HepG2 (cell line): ENCODE measurements at regions not wholly inside any gene's neighbourhood (a gene's known extent, or its start where the extent isn't known, plus 50 kb on each side); places are given as distances from the start of the nearest gene placed in this dataset.
A peak's percentile ranks its signal among the peaks of the same experiment; 100 is the strongest.

ENCODE experiments used
- ATAC-seq: fragments of 200-7000 bp; cut with Tn5 transposase; 3 replicates; pipeline ENCODE4 v1.9.1; 2020; ENCODE audit warnings: mild to moderate bottlenecking, moderate library complexity
- BruUV-seq: library from RNA; stranded (reverse); fragments of 400-500 nt; replicated peaks from 2 replicates; lab custom pipeline; 2021; lab: Mats Ljungman, UMichigan
- CTCF ChIA-PET: fragments of 300-600 bp; formaldehyde crosslinking; extraction: SDS; loops from one replicate; lab custom pipeline; 2021; ENCODE audit warnings: low total read pairs, inconsistent platforms, low intra/inter-chr PET ratio; lab: Yijun Ruan, JAX
- POLR2A ChIA-PET: fragments of 350-600 bp; sonication (Branson Sonifier 250); formaldehyde crosslinking; loops from one replicate; lab custom pipeline; 2020; ENCODE audit warnings: antibody characterized with exemption, inconsistent platforms; lab: Yijun Ruan, JAX
- DNase-seq: peaks from one replicate; pipeline ENCODE4 v3.0.0-alpha.2; 2015; ENCODE audit warnings: low spot score
- FAIRE-seq: peaks from 3 replicates; lab custom pipeline; 2011; peaks lifted over from hg19 to GRCh38; lab: Jason Lieb, UNC
- H2AFZ ChIP-seq: one replicate; pipeline ENCODE4 v1.6.1; 2011; ENCODE audit warnings: low read length, inconsistent platforms
- H3K27ac ChIP-seq: fragments of 300-600 bp; 3 replicates; pipeline ENCODE4 v1.8.0; 2011; ENCODE audit warnings: mixed run types, mild to moderate bottlenecking, mixed read lengths, low read length, inconsistent platforms; ENCODE audit not compliant: insufficient read depth; ENCODE audit errors: extremely low read length
- H3K27me3 ChIP-seq, 2 experiments: fragments of 200-600 bp in 1 of 2; 2 replicates in 1 of 2; 3 replicates in 1 of 2; pipeline versions ENCODE4 v1.6.0 to v1.8.0; 2011; ENCODE audit warnings: low read length in 2 of 2, mild to moderate bottlenecking in 2 of 2, moderate library complexity in 2 of 2, inconsistent platforms in 1 of 2; ENCODE audit not compliant: insufficient read depth in 2 of 2, control insufficient read depth in 1 of 2
- H3K36me3 ChIP-seq, 2 experiments: fragments of 200-600 bp in 1 of 2; replicated peaks in 1 of 2; 2 replicates in 1 of 2; 3 replicates in 1 of 2; pipeline versions ENCODE4 v1.5.1 to v1.8.0; 2011; ENCODE audit warnings: low read length in 2 of 2, inconsistent platforms in 1 of 2; ENCODE audit not compliant: insufficient read depth in 2 of 2, control insufficient read depth in 1 of 2
- H3K4me1 ChIP-seq: 2 replicates; pipeline ENCODE4 v1.5.1; 2012; ENCODE audit warnings: low read length, inconsistent platforms; ENCODE audit not compliant: insufficient read depth
- H3K4me2 ChIP-seq: 2 replicates; pipeline ENCODE4 v1.6.0; 2011; ENCODE audit warnings: low read depth, low read length, inconsistent platforms
- H3K4me3 ChIP-seq, 3 experiments: fragments of 200-600 bp in 1 of 3; sonication (generic), shearing (Covaris generic) in 1 of 3; replicated peaks in 1 of 3; 2 replicates each; pipeline ENCODE4 v1.5.1; 2011 to 2016; ENCODE audit warnings: low read length in 3 of 3, inconsistent platforms in 2 of 3, low read depth in 2 of 3, mild to moderate bottlenecking in 2 of 3, control low read depth in 1 of 3, mixed read lengths in 1 of 3; ENCODE audit not compliant: insufficient read depth in 1 of 3
- H3K79me2 ChIP-seq: one replicate; pipeline ENCODE4 v1.6.1; 2011; ENCODE audit warnings: low read length, inconsistent platforms; ENCODE audit not compliant: insufficient read depth
- H3K9ac ChIP-seq: 2 replicates; pipeline ENCODE4 v1.6.0; 2011; ENCODE audit warnings: mild to moderate bottlenecking, low read depth, low read length, inconsistent platforms; ENCODE audit not compliant: insufficient read depth
- H3K9me3 ChIP-seq: 2 replicates; pipeline ENCODE4 v1.5.1; 2012; ENCODE audit warnings: mild to moderate bottlenecking, low read length
- H4K20me1 ChIP-seq: 2 replicates; pipeline ENCODE4 v1.6.0; 2011; ENCODE audit warnings: inconsistent platforms, mild to moderate bottlenecking, low read length, moderate library complexity; ENCODE audit not compliant: insufficient read depth
- ARNT2 ChIP-seq: sonication (generic); formaldehyde crosslinking; IDR thresholded peaks from 2 replicates; pipeline ENCODE4 v1.8.0; 2022; ENCODE audit warnings: mild to moderate bottlenecking, low read depth, missing genetic modification reagents, moderate library complexity
- HDAC1 ChIP-seq: sonication (generic); formaldehyde crosslinking; IDR thresholded peaks from 2 replicates; pipeline ENCODE4 v1.5.1; 2020; ENCODE audit warnings: mild to moderate bottlenecking, missing genetic modification reagents
- HNF1A ChIP-seq, 2 experiments: sonication (generic) in 1 of 2; formaldehyde crosslinking in 1 of 2; IDR thresholded peaks; 2 replicates each; pipeline versions ENCODE4 v1.4.0 to v1.6.1; 2016 to 2020; ENCODE audit warnings: borderline replicate concordance in 1 of 2, low read depth in 1 of 2, mild to moderate bottlenecking in 1 of 2, missing genetic modification reagents in 1 of 2
- KDM5B ChIP-seq: sonication (generic); formaldehyde crosslinking; IDR thresholded peaks from 2 replicates; pipeline ENCODE4 v1.4.0; 2020; ENCODE audit warnings: missing genetic modification reagents, mild to moderate bottlenecking, borderline replicate concordance
- RAD51 ChIP-seq: fragments of 450-650 bp; IDR thresholded peaks from 2 replicates; pipeline ENCODE4 v1.6.1; 2016; ENCODE audit warnings: borderline replicate concordance
- RXRB ChIP-seq: IDR thresholded peaks from 2 replicates; pipeline ENCODE4 v1.6.1; 2016; ENCODE audit warnings: borderline replicate concordance, missing genetic modification reagents, missing compliant biosample characterization
- SRSF1 ChIP-seq: fragments of 200-400 bp; formaldehyde crosslinking; optimal IDR thresholded peaks from 2 replicates; pipeline ENCODE3; 2017; ENCODE audit warnings: mild to moderate bottlenecking, low read depth, low read length, moderate library complexity
- WGBS: methylation state at CpG from one replicate; pipeline ENCODE4 v1.1.6; 2017; ENCODE audit warnings: low lambda C conversion rate; 5-methylcytosine and 5-hydroxymethylcytosine counted together
- in situ Hi-C: cut with HindIII; loops from 2 replicates; pipeline ENCODE4 v1.10.0; 2017; ENCODE audit warnings: low pct_unique_long_range_greater_than_20kb; ENCODE audit not compliant: extremely low pct_ligation_motif_present
- intact Hi-C: fragments of 100-400 bp; cut with micrococcal nuclease; formaldehyde crosslinking; loops from one replicate; pipeline ENCODE4 v1.10.0; 2022; ENCODE audit not compliant: unreplicated experiment

GRCh38 chr2:8193146-8193545 lies 488.7 kb upstream of the ID2 start:
- ChIA-PET CTCF (no interaction called here), POLR2A (no interaction called here)
- H3K27me3 ChIP-seq: peaks cover 0 to 29% of the 10 kb centered on the region in 2 experiments; a peak in 2 of 5 replicates
- DNase-seq: no peak
- peaks cover 11% of the 10 kb centered on the region for H3K4me1 ChIP-seq
- TF ChIP-seq RXRB (CRISPR knock-in tag): no peak
- TF ChIP-seq ARNT2 (CRISPR knock-in tag): no peak
- TF ChIP-seq SRSF1: no peak
- no peak overlapping the region for H3K4me2 ChIP-seq
- no peak overlapping the region for H3K27ac ChIP-seq
- FAIRE-seq: no peak
- no peak overlapping the region for H3K9ac ChIP-seq
- in situ Hi-C loops: no loop called here
- ATAC-seq: no peak
- no peaks in the 10 kb centered on the region for H4K20me1 ChIP-seq
- H3K79me2 ChIP-seq: no peaks in the 10 kb centered on the region
- H2AFZ ChIP-seq: no peak overlapping the region
- intact Hi-C loops: no loop called here
- no peaks in the 10 kb centered on the region for H3K36me3 ChIP-seq
- BruUV-seq: no TSS peak
- no peak overlapping the region for H3K4me3 ChIP-seq
- 34% methylated on average over 2 of the region's 2 CpGs for WGBS
- no peaks in the 10 kb centered on the region for H3K9me3 ChIP-seq

- POLR2A ChIA-PET: no interaction called here
- Histone ChIP-seq H3K9ac (no peak overlapping the region), H3K79me2 (no peaks in the 10 kb centered on the region), H3K4me2 (peak overlapping the region; percentile 54), H4K20me1 (no peaks in the 10 kb centered on the region), H3K9me3 (no peaks in the 10 kb centered on the region), H2AFZ (peak overlapping the region; percentile 9), H3K4me3 (no peak overlapping the region), H3K27me3 (peaks cover 0 to 36% of the 10 kb centered on the region in 2 experiments; a peak in 3 of 5 replicates), H3K36me3 (no peaks in the 10 kb centered on the region), H3K4me1 (peaks cover 11% of the 10 kb centered on the region), H3K27ac (no peak overlapping the region)
- CTCF ChIA-PET: no interaction called here
- intact Hi-C loops: no loop called here
- FAIRE-seq (no peak), ATAC-seq (peak; percentile 78), DNase-seq (no peak)
- no TSS peak for BruUV-seq
- 15% methylated on average over 14 of the region's 15 CpGs for WGBS
- in situ Hi-C loops: no loop called here
- TF ChIP-seq KDM5B (CRISPR knock-in tag) (0 out of 2 replicates have a peak, but pooled peaks have one; percentile 30), HNF1A (IDR thresholded peaks at IDR 0.05; ENCODE audit: low read depth) (no peak), HNF1A (CRISPR knock-in tag; IDR thresholded peaks at IDR 0.05; ENCODE audit: borderline replicate concordance) (no peak), RAD51 (peak; percentile 30; the same call in 1 of the 2 replicates), HDAC1 (CRISPR knock-in tag) (0 out of 2 replicates have a peak, but pooled peaks have one; percentile 27)
These were observed 487.9 kb upstream of the ID2 start for GRCh38 chr2:8193686-8194615.
